ENCODE measurements at regions not wholly inside any gene's neighbourhood (a gene's known extent, or its start where the extent isn't known, plus 50 kb on each side); places are given as distances from the start of the nearest gene placed in this dataset.
"Not testable (repeated sequence)": the region's sequence is repeated elsewhere in the genome, so short reads cannot be mapped to it uniquely, and the experiment has no call there.

DNA sequence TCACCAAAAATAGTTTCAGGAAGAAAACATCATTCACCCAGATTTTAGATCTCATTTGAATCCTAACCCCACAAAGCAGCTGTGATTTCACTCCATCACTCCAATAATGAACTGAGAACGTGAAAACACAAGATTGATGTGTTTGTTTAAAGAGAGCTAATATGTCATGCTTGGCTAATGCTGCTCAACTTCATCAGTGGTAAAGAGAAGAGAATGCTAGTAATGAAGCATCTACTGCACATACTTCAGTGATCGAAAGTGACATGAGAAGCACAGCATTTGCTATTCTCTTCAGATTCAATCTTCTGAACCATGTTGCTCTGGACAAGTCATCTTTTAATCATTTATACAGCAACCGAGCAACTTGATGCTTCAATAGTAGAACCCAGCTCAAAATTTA lies 874.7 kb downstream of the EFNA5 start:
- in situ Hi-C loops (cut with MboI; ENCODE audit: low sequenced_read_pairs in 4 of 4) (no loop called here), intact Hi-C loops (cut with DNase I; ENCODE audit: low total_unique reads) (no loop called here)
- Histone ChIP-seq H3K27ac (no peak overlapping the region), H3K4me3 (no peak overlapping the region), H3K4me1 (no peaks in the 10 kb centered on the region), H3K36me3 (no peaks in the 10 kb centered on the region), H3K9me3 (no peaks in the 10 kb centered on the region), H3K27me3 (no peaks in the 10 kb centered on the region)
- no peak for ATAC-seq
- no peak for TF ChIP-seq POLR2A (IDR thresholded peaks at IDR 0.05)
- TF ChIP-seq, protein P1, sequence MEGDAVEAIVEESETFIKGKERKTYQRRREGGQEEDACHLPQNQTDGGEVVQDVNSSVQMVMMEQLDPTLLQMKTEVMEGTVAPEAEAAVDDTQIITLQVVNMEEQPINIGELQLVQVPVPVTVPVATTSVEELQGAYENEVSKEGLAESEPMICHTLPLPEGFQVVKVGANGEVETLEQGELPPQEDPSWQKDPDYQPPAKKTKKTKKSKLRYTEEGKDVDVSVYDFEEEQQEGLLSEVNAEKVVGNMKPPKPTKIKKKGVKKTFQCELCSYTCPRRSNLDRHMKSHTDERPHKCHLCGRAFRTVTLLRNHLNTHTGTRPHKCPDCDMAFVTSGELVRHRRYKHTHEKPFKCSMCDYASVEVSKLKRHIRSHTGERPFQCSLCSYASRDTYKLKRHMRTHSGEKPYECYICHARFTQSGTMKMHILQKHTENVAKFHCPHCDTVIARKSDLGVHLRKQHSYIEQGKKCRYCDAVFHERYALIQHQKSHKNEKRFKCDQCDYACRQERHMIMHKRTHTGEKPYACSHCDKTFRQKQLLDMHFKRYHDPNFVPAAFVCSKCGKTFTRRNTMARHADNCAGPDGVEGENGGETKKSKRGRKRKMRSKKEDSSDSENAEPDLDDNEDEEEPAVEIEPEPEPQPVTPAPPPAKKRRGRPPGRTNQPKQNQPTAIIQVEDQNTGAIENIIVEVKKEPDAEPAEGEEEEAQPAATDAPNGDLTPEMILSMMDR (IDR thresholded peaks at IDR 0.05 in 4 of 5, conservative IDR thresholded peaks at IDR 0.05 in 1 of 5) = no peak
- DNase-seq = no peak

DNA sequence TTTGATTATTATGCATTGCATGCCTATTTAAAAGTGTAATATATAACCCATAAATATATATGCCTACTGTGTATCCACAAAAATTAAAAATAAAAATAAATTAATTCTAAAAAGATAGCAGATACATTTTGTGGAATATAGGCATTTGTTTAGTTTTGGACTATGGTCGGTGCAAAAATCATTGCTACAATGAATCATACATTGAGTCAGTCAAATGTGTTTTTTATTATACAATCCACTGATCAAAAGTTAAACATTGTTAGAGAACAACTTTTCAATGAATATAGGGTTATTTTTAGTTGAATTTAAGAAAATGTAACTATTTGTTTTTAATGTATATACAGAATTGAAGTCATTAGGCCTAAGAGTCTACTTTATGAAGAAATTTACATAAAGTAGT lies 885.9 kb downstream of the EFNA5 start:
- TF ChIP-seq, protein P1 (IDR thresholded peaks at IDR 0.05 in 4 of 5, conservative IDR thresholded peaks at IDR 0.05 in 1 of 5) = no peak
- no peak for TF ChIP-seq POLR2A (IDR thresholded peaks at IDR 0.05)
- Histone ChIP-seq H3K27me3 (no peaks in the 10 kb centered on the region), H3K4me3 (no peak overlapping the region), H3K36me3 (no peaks in the 10 kb centered on the region), H3K9me3 (no peaks in the 10 kb centered on the region), H3K27ac (no peak overlapping the region), H3K4me1 (no peaks in the 10 kb centered on the region)
- ATAC-seq (no peak), DNase-seq (no peak)
- in situ Hi-C loops (cut with MboI; ENCODE audit: low sequenced_read_pairs in 4 of 4) = no loop called here
- intact Hi-C loops (cut with DNase I; ENCODE audit: low total_unique reads) = no loop called here

DNA sequence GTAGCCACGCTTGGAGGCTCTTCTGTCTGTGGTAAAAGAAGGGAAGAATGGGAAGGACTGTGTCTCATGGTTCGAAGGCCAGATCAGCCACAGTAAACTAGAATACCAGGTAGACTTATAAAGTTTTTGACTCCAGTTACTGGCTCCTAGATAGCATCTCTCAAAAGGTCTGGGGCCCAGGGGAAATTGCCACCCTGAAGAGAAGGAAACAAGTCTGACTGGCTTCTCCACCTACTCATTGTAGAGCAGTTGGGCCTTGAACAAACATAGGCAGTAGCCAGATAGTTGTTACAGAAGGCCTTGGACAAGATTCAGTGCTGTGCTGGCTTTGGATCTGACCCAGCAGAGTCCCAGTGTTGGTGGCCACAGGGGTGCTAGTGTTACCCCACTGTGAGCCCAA lies 890.4 kb downstream of the EFNA5 start:
- TF ChIP-seq, protein P1 (IDR thresholded peaks at IDR 0.05 in 4 of 5, conservative IDR thresholded peaks at IDR 0.05 in 1 of 5) = no peak
- TF ChIP-seq POLR2A (IDR thresholded peaks at IDR 0.05) = no peak
- in situ Hi-C loops (cut with MboI; ENCODE audit: low sequenced_read_pairs in 4 of 4) = no loop called here
- no peak overlapping the region for H3K27ac ChIP-seq
- intact Hi-C loops (cut with DNase I; ENCODE audit: low total_unique reads) = no loop called here
- no peak overlapping the region for H3K4me3 ChIP-seq
- H3K4me1 ChIP-seq = no peaks in the 10 kb centered on the region
- no peak for DNase-seq
- no peak for ATAC-seq
- H3K9me3 ChIP-seq = no peaks in the 10 kb centered on the region
- H3K27me3 ChIP-seq = no peaks in the 10 kb centered on the region
- no peaks in the 10 kb centered on the region for H3K36me3 ChIP-seq

DNA sequence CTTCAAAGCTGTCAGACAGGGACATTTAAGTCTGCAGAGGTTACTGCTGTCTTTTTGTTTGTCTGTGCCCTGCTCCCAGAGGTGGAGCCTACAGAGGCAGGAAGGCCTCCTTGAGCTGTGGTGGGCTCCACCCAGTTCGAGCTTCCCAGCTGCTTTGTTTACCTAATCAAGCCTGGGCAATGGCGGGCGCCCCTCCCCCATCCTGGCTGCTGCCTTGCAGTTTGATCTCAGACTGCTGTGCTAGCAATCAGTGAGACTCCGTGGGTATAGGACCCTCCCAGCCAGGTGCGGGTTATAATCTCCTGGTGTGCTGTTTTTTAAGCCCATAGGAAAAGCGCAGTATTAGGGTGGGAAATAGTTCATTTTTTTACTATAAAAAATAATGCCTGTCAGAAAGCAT lies 894.2 kb downstream of the EFNA5 start:
- H3K36me3 ChIP-seq; intact Hi-C loops (cut with DNase I; ENCODE audit: low total_unique reads); H3K4me3 ChIP-seq; H3K27ac ChIP-seq; ATAC-seq; H3K27me3 ChIP-seq; H3K9me3 ChIP-seq; H3K4me1 ChIP-seq; DNase-seq; in situ Hi-C loops (cut with MboI; ENCODE audit: low sequenced_read_pairs in 4 of 4): not testable (repeated sequence)

GRCh38 chr5:106768392-106768791 lies 902.3 kb downstream of the EFNA5 start:
- TF ChIP-seq POLR2A (IDR thresholded peaks at IDR 0.05) = no peak
- TF ChIP-seq, protein P1 (IDR thresholded peaks at IDR 0.05 in 4 of 5, conservative IDR thresholded peaks at IDR 0.05 in 1 of 5) = no peak
- DNase-seq (no peak), ATAC-seq (no peak)
- in situ Hi-C loops (cut with MboI; ENCODE audit: low sequenced_read_pairs in 4 of 4) (no loop called here), intact Hi-C loops (cut with DNase I; ENCODE audit: low total_unique reads) (no loop called here)
- H3K4me1 ChIP-seq = no peaks in the 10 kb centered on the region
- H3K4me3 ChIP-seq = no peak overlapping the region
- no peak overlapping the region for H3K27ac ChIP-seq
- no peaks in the 10 kb centered on the region for H3K36me3 ChIP-seq
- H3K27me3 ChIP-seq = no peaks in the 10 kb centered on the region
- H3K9me3 ChIP-seq = no peaks in the 10 kb centered on the region
